ENCODE measurements at regions not wholly inside any gene's neighbourhood (a gene's known extent, or its start where the extent isn't known, plus 50 kb on each side); places are given as distances from the start of the nearest gene placed in this dataset.

DNA sequence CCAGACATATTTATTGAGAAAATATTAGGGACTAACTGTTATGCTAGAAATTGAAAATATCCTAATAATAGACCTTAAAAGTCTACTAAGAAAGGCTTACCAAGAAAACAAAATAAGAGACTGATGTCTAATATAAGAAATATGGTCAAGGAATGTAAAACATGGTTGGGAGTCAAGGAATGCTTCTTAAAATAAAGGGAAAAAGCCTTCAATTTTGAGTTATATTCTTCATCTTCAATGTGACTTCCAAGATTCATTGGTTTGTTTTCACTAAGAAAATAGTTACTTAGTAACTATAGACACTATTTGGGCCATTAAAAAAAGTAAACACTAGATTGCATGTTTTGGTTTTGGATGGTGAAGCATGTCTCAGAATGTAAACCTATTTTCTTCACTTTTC lies 88.1 kb upstream of the ETV6 start:
- ChIA-PET CTCF (ENCODE audit: low intra/inter-chr PET ratio) (no interaction called here), POLR2A (no interaction called here)
- no peak for ATAC-seq
- Histone ChIP-seq H3K4me3 (no peak overlapping the region), H2AFZ (ENCODE audit: low read depth, low read length) (no peak overlapping the region), H3K27ac (ENCODE audit: extremely low read depth, low read depth, low read length) (no peak overlapping the region), H3K79me2 (ENCODE audit: control insufficient read depth, insufficient read depth, low read length) (no peaks in the 10 kb centered on the region), H4K20me1 (replicated peaks; ENCODE audit: control insufficient read depth, insufficient read depth, low read length) (no peaks in the 10 kb centered on the region), H3K4me1 (replicated peaks in 1 of 2; ENCODE audit: control insufficient read depth in 2 of 2, insufficient read depth in 2 of 2, low read length in 2 of 2) (no peaks in the 10 kb centered on the region), H3K27me3 (ENCODE audit: control insufficient read depth in 2 of 2, insufficient read depth in 2 of 2, low read length in 2 of 2) (no peaks in the 10 kb centered on the region; a peak in 2 of 5 replicates), H3K36me3 (ENCODE audit: control insufficient read depth, insufficient read depth, low read length) (no peaks in the 10 kb centered on the region), H3K9ac (ENCODE audit: insufficient read depth in 1 of 2, low read depth in 2 of 2, low read length in 2 of 2) (no peak overlapping the region), H3K9me1 (ENCODE audit: control insufficient read depth, insufficient read depth, low read length) (no peaks in the 10 kb centered on the region), H3K4me2 (ENCODE audit: insufficient read depth, low read length) (no peak overlapping the region), H3K9me3 (replicated peaks; ENCODE audit: control insufficient read depth, insufficient read depth, low read depth, low read length) (no peaks in the 10 kb centered on the region)
- in situ Hi-C loops (cut with MboI), result loop anchor here (25.0 kb wide), 2 partner anchors 776 to 1151 kb away; partner anchors contain the start of gene CDKN1B
- no peak for DNase-seq (ENCODE audit: extremely low read depth in 1 of 4, low spot score in 3 of 4)
- TF ChIP-seq RB1 (IDR thresholded peaks at IDR 0.05; ENCODE audit: low read depth), result no peak
- no peak for TF ChIP-seq GTF2E2 (tag; IDR thresholded peaks at IDR 0.05)
- no peak for TF ChIP-seq SLC30A9 (CRISPR knock-in tag; IDR thresholded peaks at IDR 0.05)
- no peak for TF ChIP-seq SNRNP70 (optimal IDR thresholded peaks at IDR 0.05; ENCODE audit: low read depth, low read length)
- no peak for TF ChIP-seq PHB (CRISPR knock-in tag; IDR thresholded peaks at IDR 0.05)
- intact Hi-C loops (cut with micrococcal nuclease), result no loop called here
- BruUV-seq (replicated peaks), result no TSS peak
- FAIRE-seq, result no peak

DNA sequence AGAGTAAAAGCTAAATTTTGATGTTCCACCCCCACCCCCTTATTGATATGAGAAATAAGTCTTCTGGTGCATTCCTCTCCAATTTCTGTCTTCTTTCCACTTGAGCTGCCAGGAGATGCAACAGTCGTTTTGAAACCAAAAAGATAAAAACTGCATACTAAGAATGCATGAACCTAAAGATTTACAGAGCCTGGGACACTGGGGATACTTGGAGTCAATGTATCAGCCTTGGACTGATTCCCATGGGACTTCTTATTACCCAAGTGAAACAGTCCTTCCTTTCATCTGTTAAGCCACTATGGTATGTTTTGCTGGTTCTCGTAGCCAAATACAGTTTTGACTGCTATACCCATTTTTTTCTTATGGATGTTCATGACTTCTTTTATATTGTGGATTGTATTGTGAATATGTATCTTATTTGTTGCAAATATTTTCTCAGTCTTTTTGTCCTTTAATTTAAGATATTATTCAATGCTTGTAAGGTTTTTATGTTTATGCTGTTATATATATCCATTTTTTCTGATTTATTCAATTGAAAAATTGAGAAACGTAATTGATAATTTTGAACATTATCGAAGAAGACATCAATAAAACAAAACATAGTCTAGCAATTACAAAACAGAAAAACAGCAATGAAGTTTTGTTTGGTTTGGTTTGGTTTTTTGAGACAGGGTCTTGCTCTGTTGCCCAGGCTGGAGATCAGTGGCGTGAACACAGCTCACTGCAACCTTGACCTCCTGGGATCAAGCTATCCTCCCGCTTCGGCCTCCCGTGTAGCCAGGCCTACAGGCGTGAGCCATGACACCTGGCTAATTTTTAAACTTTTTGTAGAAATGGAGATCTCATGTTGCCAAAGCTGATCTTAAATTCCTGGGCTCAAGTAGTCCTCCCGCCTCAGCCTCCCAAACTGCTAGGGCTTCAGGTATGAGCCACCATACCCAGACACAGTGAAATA lies 85.4 kb upstream of the ETV6 start:
- no TSS peak for BruUV-seq (replicated peaks)
- no peaks in the 10 kb centered on the region for H3K9me3 ChIP-seq (replicated peaks; ENCODE audit: control insufficient read depth, insufficient read depth, low read depth, low read length)
- no peaks in the 10 kb centered on the region for H4K20me1 ChIP-seq (replicated peaks; ENCODE audit: control insufficient read depth, insufficient read depth, low read length)
- no peak overlapping the region for H2AFZ ChIP-seq (ENCODE audit: low read depth, low read length)
- no peak for DNase-seq (ENCODE audit: extremely low read depth in 1 of 4, low spot score in 3 of 4)
- H3K79me2 ChIP-seq (ENCODE audit: control insufficient read depth, insufficient read depth, low read length), result no peaks in the 10 kb centered on the region
- H3K36me3 ChIP-seq (ENCODE audit: control insufficient read depth, insufficient read depth, low read length), result no peaks in the 10 kb centered on the region
- no peaks in the 10 kb centered on the region for H3K9me1 ChIP-seq (ENCODE audit: control insufficient read depth, insufficient read depth, low read length)
- CTCF ChIA-PET (ENCODE audit: low intra/inter-chr PET ratio), result no interaction called here
- no peaks in the 10 kb centered on the region; a peak in 1 of 5 replicates for H3K27me3 ChIP-seq (ENCODE audit: control insufficient read depth in 2 of 2, insufficient read depth in 2 of 2, low read length in 2 of 2)
- no peaks in the 10 kb centered on the region for H3K4me1 ChIP-seq (replicated peaks in 1 of 2; ENCODE audit: control insufficient read depth in 2 of 2, insufficient read depth in 2 of 2, low read length in 2 of 2)
- intact Hi-C loops (cut with micrococcal nuclease) (no loop called here), in situ Hi-C loops (cut with MboI) (loop anchor here (25.0 kb wide), 2 partner anchors 773 to 1148 kb away; partner anchors contain the start of gene CDKN1B)
- no peak for TF ChIP-seq ZNF717 (CRISPR knock-in tag; IDR thresholded peaks at IDR 0.05)
- TF ChIP-seq, protein P1, sequence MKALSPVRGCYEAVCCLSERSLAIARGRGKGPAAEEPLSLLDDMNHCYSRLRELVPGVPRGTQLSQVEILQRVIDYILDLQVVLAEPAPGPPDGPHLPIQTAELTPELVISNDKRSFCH (CRISPR knock-in tag; IDR thresholded peaks at IDR 0.05), result no peak
- TF ChIP-seq, protein P1 (tag; IDR thresholded peaks at IDR 0.05), result no peak
- no peak for TF ChIP-seq BRD9 (IDR thresholded peaks at IDR 0.05; ENCODE audit: low read depth, partially characterized antibody)
- no peak for TF ChIP-seq POLR3A (IDR thresholded peaks at IDR 0.05; ENCODE audit: borderline replicate concordance, extremely low read depth, insufficient read depth, insufficient read length)
- TF ChIP-seq NELFE (IDR thresholded peaks at IDR 0.05; ENCODE audit: insufficient read depth, insufficient read length), result no peak
- no peak for TF ChIP-seq MED1 (CRISPR knock-in tag; IDR thresholded peaks at IDR 0.05; ENCODE audit: borderline replicate concordance)
- TF ChIP-seq MEF2A (IDR thresholded peaks at IDR 0.05; ENCODE audit: control insufficient read depth, low read depth, low read length), result no peak
- TF ChIP-seq LARP7 (IDR thresholded peaks at IDR 0.05), result no peak
- no peak overlapping the region for H3K4me2 ChIP-seq (ENCODE audit: insufficient read depth, low read length)
- ATAC-seq, result no peak
- H3K4me3 ChIP-seq, result no peak overlapping the region
- POLR2A ChIA-PET, result no interaction called here
- H3K9ac ChIP-seq (ENCODE audit: insufficient read depth in 1 of 2, low read depth in 2 of 2, low read length in 2 of 2), result no peak overlapping the region
- H3K27ac ChIP-seq (ENCODE audit: extremely low read depth, low read depth, low read length), result no peak overlapping the region
- no peak for FAIRE-seq
- 8% methylated on average over 10 of the region's 10 CpGs for WGBS (ENCODE audit: insufficient coverage, low coverage, missing lambda C conversion rate)

All from K562 (cell line).